Mesendoderm (in vitro differentiated cells): ENCODE measurements at regions not wholly inside any gene's neighbourhood (a gene's known extent, or its start where the extent isn't known, plus 50 kb on each side); places are given as distances from the start of the nearest gene placed in this dataset.

ENCODE experiments used
- DNase-seq: peaks from one replicate; pipeline ENCODE4 v3.0.0; 2013
- H2AK5ac ChIP-seq: 2 replicates; pipeline ENCODE4 v1.6.1; 2013; ENCODE audit warnings: low read length, inconsistent platforms
- H2BK120ac ChIP-seq: 2 replicates; pipeline ENCODE4 v1.6.1; 2013; ENCODE audit warnings: low read depth, mild to moderate bottlenecking, low read length, moderate library complexity, mixed read lengths
- H2BK15ac ChIP-seq: replicated peaks from 2 replicates; pipeline ENCODE4 v1.6.1; 2013; ENCODE audit warnings: low read depth, mild to moderate bottlenecking, moderate library complexity
- H2BK5ac ChIP-seq: 2 replicates; pipeline ENCODE4 v1.6.1; 2013; ENCODE audit warnings: low read length, inconsistent platforms
- H3K18ac ChIP-seq: 2 replicates; pipeline ENCODE4 v1.6.1; 2013; ENCODE audit warnings: mild to moderate bottlenecking, low read length, mixed read lengths
- H3K23ac ChIP-seq: one replicate; pipeline ENCODE4 v1.6.1; 2013; ENCODE audit warnings: low read length
- H3K27ac ChIP-seq: 2 replicates; pipeline ENCODE4 v1.5.1; 2013; ENCODE audit warnings: low read depth, mild to moderate bottlenecking, inconsistent platforms, low read length, moderate library complexity
- H3K27me3 ChIP-seq: 2 replicates; pipeline ENCODE4 v1.6.1; 2013; ENCODE audit warnings: low read length, control low read depth, mild to moderate bottlenecking, inconsistent platforms; ENCODE audit not compliant: insufficient read depth, poor library complexity
- H3K36me3 ChIP-seq: 2 replicates; pipeline ENCODE4 v1.6.1; 2013; ENCODE audit warnings: low read length, inconsistent platforms; ENCODE audit not compliant: control insufficient read depth, insufficient read depth
- H3K4ac ChIP-seq: one replicate; pipeline ENCODE4 v1.6.1; 2013; ENCODE audit warnings: low read depth, mild to moderate bottlenecking, low read length, moderate library complexity
- H3K4me1 ChIP-seq: 2 replicates; pipeline ENCODE4 v1.6.1; 2013; ENCODE audit warnings: low read depth, low read length, inconsistent platforms; ENCODE audit not compliant: control insufficient read depth
- H3K4me2 ChIP-seq: 2 replicates; pipeline ENCODE4 v1.6.1; 2013; ENCODE audit warnings: low read length
- H3K4me3 ChIP-seq: 2 replicates; pipeline ENCODE4 v1.5.1; 2013; ENCODE audit warnings: mild to moderate bottlenecking, low read length
- H3K56ac ChIP-seq: one replicate; pipeline ENCODE4 v1.6.1; 2013; ENCODE audit warnings: low read length
- H3K79me1 ChIP-seq: 2 replicates; pipeline ENCODE4 v1.6.1; 2013; ENCODE audit warnings: low read length, inconsistent platforms
- H3K79me2 ChIP-seq: 2 replicates; pipeline ENCODE4 v1.6.1; 2013; ENCODE audit warnings: mild to moderate bottlenecking, low read length; ENCODE audit not compliant: control insufficient read depth, insufficient read depth
- H3K9ac ChIP-seq: 2 replicates; pipeline ENCODE4 v1.6.1; 2013; ENCODE audit warnings: low read length, inconsistent platforms
- H4K5ac ChIP-seq: one replicate; pipeline ENCODE4 v1.6.1; 2013; ENCODE audit warnings: low read length
- H4K8ac ChIP-seq: one replicate; pipeline ENCODE4 v1.6.1; 2013; ENCODE audit warnings: low read depth, mild to moderate bottlenecking, control low read depth, low read length, moderate library complexity
- WGBS: extraction: QIAGEN DNeasy Blood & Tissue Kit; methylation state at CpG from one replicate; pipeline ENCODE4 v1.1.7; 2013; ENCODE audit warnings: low lambda C conversion rate, missing lambda C conversion rate; ENCODE audit not compliant: insufficient coverage; ENCODE audit errors: extremely low coverage; 5-methylcytosine and 5-hydroxymethylcytosine counted together

- H3K79me2 ChIP-seq, result no peaks in the 10 kb centered on the region
- H3K36me3 ChIP-seq, result no peaks in the 10 kb centered on the region
- H3K23ac ChIP-seq, result no peak overlapping the region
- H3K27ac ChIP-seq, result no peak overlapping the region
- H3K27me3 ChIP-seq, result no peaks in the 10 kb centered on the region
- peaks cover 3% of the 10 kb centered on the region for H3K4me1 ChIP-seq
- no peak overlapping the region for H3K56ac ChIP-seq
- no peak overlapping the region for H3K4ac ChIP-seq
- H2BK5ac ChIP-seq, result no peak overlapping the region
- no peak overlapping the region for H3K4me2 ChIP-seq
- H3K9ac ChIP-seq, result no peak overlapping the region
- H3K18ac ChIP-seq, result no peak overlapping the region
- no peak for DNase-seq
- H2BK15ac ChIP-seq, result no peak overlapping the region
- no peak overlapping the region for H2AK5ac ChIP-seq
- WGBS, result no CpG with 5 or more reads among the region's 2 CpGs
- H4K5ac ChIP-seq, result no peak overlapping the region
- no peak overlapping the region for H4K8ac ChIP-seq
- H3K4me3 ChIP-seq, result no peak overlapping the region
- no peaks in the 10 kb centered on the region for H3K79me1 ChIP-seq
- no peak overlapping the region for H2BK120ac ChIP-seq
These were observed 70.0 kb upstream of the CCDC54 start for GRCh38 chr3:107307205-107307604.

DNA sequence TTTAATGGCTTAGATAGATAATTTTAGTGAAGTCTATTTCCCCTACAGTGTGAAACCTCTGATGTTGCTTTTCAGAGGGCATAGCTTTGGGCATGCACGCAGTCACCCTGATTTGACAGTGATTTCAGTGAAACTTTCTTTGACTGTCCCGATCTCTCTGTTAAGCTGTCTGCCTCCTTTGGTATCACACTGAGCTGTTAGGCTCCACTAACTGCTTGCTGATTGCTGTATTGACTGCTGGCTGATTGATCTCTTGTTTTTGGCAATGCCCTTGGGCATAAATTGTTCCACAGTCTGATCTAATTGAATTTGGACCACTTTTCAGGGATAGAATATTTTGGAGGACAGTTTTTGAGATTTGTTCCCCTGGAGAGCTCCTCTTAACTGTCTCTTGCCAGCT lies 68.5 kb upstream of the CCDC54 start:
- no peak overlapping the region for H3K4me3 ChIP-seq
- H3K27ac ChIP-seq, result no peak overlapping the region
- H3K9ac ChIP-seq, result no peak overlapping the region
- H3K79me2 ChIP-seq, result no peaks in the 10 kb centered on the region
- no peak overlapping the region for H3K4me2 ChIP-seq
- no peak overlapping the region for H3K23ac ChIP-seq
- peak overlapping the region; percentile 85 for H2BK15ac ChIP-seq
- H3K4ac ChIP-seq, result peak overlapping the region; percentile 25
- H2AK5ac ChIP-seq, result no peak overlapping the region
- H3K56ac ChIP-seq, result no peak overlapping the region
- no peak overlapping the region for H4K8ac ChIP-seq
- H3K79me1 ChIP-seq, result no peaks in the 10 kb centered on the region
- no peak overlapping the region for H2BK5ac ChIP-seq
- peak; percentile 60 for DNase-seq
- peaks cover 3% of the 10 kb centered on the region for H3K4me1 ChIP-seq
- no peak overlapping the region for H4K5ac ChIP-seq
- H2BK120ac ChIP-seq, result no peak overlapping the region
- H3K27me3 ChIP-seq, result no peaks in the 10 kb centered on the region
- no CpG with 5 or more reads among the region's 2 CpGs for WGBS
- H3K36me3 ChIP-seq, result no peaks in the 10 kb centered on the region
- peak overlapping the region; percentile 8 for H3K18ac ChIP-seq

GRCh38 chr3:107309312-107309711 lies 67.9 kb upstream of the CCDC54 start:
- Histone ChIP-seq H3K9ac (no peak overlapping the region), H2BK15ac (no peak overlapping the region), H3K23ac (no peak overlapping the region), H3K79me2 (no peaks in the 10 kb centered on the region), H3K4ac (no peak overlapping the region), H3K4me2 (no peak overlapping the region), H3K79me1 (no peaks in the 10 kb centered on the region), H3K4me1 (peaks cover 3% of the 10 kb centered on the region), H4K5ac (no peak overlapping the region), H3K18ac (peak overlapping the region; percentile 8), H3K36me3 (no peaks in the 10 kb centered on the region), H2BK5ac (no peak overlapping the region), H2BK120ac (no peak overlapping the region), H3K4me3 (no peak overlapping the region), H3K56ac (no peak overlapping the region), H3K27me3 (no peaks in the 10 kb centered on the region), H3K27ac (no peak overlapping the region), H4K8ac (no peak overlapping the region), H2AK5ac (no peak overlapping the region)
- WGBS, result no CpG with 5 or more reads among the region's 1 CpG
- no peak for DNase-seq

DNA sequence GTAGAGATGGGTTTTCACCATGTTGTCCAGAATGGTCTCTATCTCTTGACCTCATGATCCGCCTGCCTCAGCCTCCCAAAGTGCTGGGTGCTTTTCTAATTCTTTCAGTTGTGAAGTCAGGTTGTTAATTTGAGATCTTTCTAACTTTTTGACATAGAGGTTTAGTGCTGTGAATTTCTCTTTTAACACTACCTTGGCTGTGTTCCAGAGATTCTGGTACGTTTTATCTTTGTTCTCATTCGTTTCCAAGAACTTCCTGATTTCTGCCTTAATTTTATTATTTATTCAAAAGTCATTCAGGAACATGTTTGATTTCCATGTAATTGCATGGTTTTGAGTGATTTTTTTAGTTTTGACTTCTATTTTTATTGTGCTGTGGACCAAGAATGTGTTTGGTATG lies 63.5 kb upstream of the CCDC54 start:
- Histone ChIP-seq H2BK15ac (no peak overlapping the region), H3K79me1 (no peaks in the 10 kb centered on the region), H2BK120ac (no peak overlapping the region), H3K4me3 (no peak overlapping the region), H3K56ac (no peak overlapping the region), H2BK5ac (no peak overlapping the region), H3K36me3 (no peaks in the 10 kb centered on the region), H3K4me2 (no peak overlapping the region), H3K27me3 (no peaks in the 10 kb centered on the region), H4K8ac (no peak overlapping the region), H3K9ac (no peak overlapping the region), H4K5ac (no peak overlapping the region), H3K79me2 (no peaks in the 10 kb centered on the region), H3K18ac (no peak overlapping the region), H3K23ac (no peak overlapping the region), H2AK5ac (no peak overlapping the region), H3K4me1 (no peaks in the 10 kb centered on the region), H3K4ac (no peak overlapping the region), H3K27ac (no peak overlapping the region)
- WGBS, result no CpG with 5 or more reads among the region's 3 CpGs
- DNase-seq, result no peak

GRCh38 chr3:107315141-107315540 lies 62.1 kb upstream of the CCDC54 start:
- no CpG with 5 or more reads among the region's 4 CpGs for WGBS
- Histone ChIP-seq H2BK5ac (no peak overlapping the region), H3K27ac (no peak overlapping the region), H3K4ac (no peak overlapping the region), H3K36me3 (no peaks in the 10 kb centered on the region), H2BK120ac (no peak overlapping the region), H3K4me2 (no peak overlapping the region), H3K9ac (no peak overlapping the region), H3K23ac (no peak overlapping the region), H3K79me1 (no peaks in the 10 kb centered on the region), H4K5ac (no peak overlapping the region), H3K4me1 (no peaks in the 10 kb centered on the region), H3K18ac (no peak overlapping the region), H3K4me3 (no peak overlapping the region), H3K79me2 (no peaks in the 10 kb centered on the region), H3K27me3 (no peaks in the 10 kb centered on the region), H4K8ac (no peak overlapping the region), H2AK5ac (no peak overlapping the region), H3K56ac (no peak overlapping the region), H2BK15ac (no peak overlapping the region)
- no peak for DNase-seq

GRCh38 chr3:107323723-107324122 lies 53.5 kb upstream of the CCDC54 start:
- H3K23ac ChIP-seq, result no peak overlapping the region
- no peaks in the 10 kb centered on the region for H3K27me3 ChIP-seq
- H3K9ac ChIP-seq, result no peak overlapping the region
- no peak overlapping the region for H4K5ac ChIP-seq
- H3K79me2 ChIP-seq, result no peaks in the 10 kb centered on the region
- H3K56ac ChIP-seq, result no peak overlapping the region
- no peak overlapping the region for H3K4me2 ChIP-seq
- no peaks in the 10 kb centered on the region for H3K79me1 ChIP-seq
- no peak overlapping the region for H2BK5ac ChIP-seq
- no peak overlapping the region for H4K8ac ChIP-seq
- H3K4me3 ChIP-seq, result no peak overlapping the region
- H3K36me3 ChIP-seq, result no peaks in the 10 kb centered on the region
- H3K4ac ChIP-seq, result no peak overlapping the region
- WGBS, result no CpG with 5 or more reads among the region's 2 CpGs
- H2AK5ac ChIP-seq, result no peak overlapping the region
- no peak for DNase-seq
- H3K18ac ChIP-seq, result no peak overlapping the region
- H2BK120ac ChIP-seq, result no peak overlapping the region
- H2BK15ac ChIP-seq, result no peak overlapping the region
- no peaks in the 10 kb centered on the region for H3K4me1 ChIP-seq
- H3K27ac ChIP-seq, result no peak overlapping the region
